ENCODE measurements at regions not wholly inside any gene's neighbourhood (a gene's known extent, or its start where the extent isn't known, plus 50 kb on each side); places are given as distances from the start of the nearest gene placed in this dataset.

DNA sequence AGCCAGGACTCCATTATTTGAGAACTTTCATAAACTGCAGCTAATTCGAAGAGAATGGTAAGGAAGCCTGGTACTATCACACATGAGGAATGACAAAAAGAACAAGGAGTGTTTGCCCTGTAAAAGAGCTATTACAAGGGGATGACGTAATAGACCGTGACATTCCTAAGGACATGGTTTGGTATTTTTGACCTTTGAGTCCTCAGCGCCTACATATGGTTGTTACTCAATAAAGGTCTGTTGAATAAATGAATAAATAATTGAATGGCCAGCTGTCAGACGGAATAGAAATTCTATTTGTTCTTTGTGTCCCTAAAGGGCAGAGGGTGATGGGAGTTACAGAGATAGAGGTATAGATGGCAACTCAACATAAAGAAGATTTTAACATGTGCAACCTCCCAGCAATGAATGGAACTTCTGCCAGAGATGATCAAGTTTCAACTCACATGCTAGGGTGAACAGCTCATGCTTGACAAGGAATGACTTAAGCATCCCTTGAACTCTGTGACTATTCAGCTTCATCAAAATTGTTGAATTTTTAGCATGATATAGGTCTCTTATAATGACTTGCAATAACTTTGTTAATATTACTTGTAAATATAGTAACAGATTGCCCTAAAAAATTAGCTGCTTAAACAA, 115.4 kb downstream of the TENT5A start:
- ChIA-PET POLR2A (no interaction called here), CTCF (ENCODE audit: unreplicated experiment) (no interaction called here)
- Histone ChIP-seq H3K4me3 (ENCODE audit: low read depth, low read length, poor library complexity, severe bottlenecking) (no peak overlapping the region), H3K9me2 (ENCODE audit: insufficient read depth, low read length) (no peaks in the 10 kb centered on the region), H2AFZ (ENCODE audit: low read length) (no peak overlapping the region), H3K27ac (ENCODE audit: low read depth, low read length, poor library complexity, severe bottlenecking) (no peak overlapping the region), H3K4me1 (ENCODE audit: insufficient read depth, low read length, poor library complexity, severe bottlenecking) (no peaks in the 10 kb centered on the region), H3K9me3 (ENCODE audit: low read length) (no peaks in the 10 kb centered on the region), H3K79me2 (ENCODE audit: insufficient read depth, low read depth, low read length) (no peaks in the 10 kb centered on the region), H3K36me3 (ENCODE audit: insufficient read depth, low read length) (no peaks in the 10 kb centered on the region), H3K4me2 (ENCODE audit: low read length) (no peak overlapping the region), H4K20me1 (ENCODE audit: insufficient read depth, low read length) (no peaks in the 10 kb centered on the region)
- BruUV-seq (replicated peaks), result no TSS peak
- TF ChIP-seq, protein P1, sequence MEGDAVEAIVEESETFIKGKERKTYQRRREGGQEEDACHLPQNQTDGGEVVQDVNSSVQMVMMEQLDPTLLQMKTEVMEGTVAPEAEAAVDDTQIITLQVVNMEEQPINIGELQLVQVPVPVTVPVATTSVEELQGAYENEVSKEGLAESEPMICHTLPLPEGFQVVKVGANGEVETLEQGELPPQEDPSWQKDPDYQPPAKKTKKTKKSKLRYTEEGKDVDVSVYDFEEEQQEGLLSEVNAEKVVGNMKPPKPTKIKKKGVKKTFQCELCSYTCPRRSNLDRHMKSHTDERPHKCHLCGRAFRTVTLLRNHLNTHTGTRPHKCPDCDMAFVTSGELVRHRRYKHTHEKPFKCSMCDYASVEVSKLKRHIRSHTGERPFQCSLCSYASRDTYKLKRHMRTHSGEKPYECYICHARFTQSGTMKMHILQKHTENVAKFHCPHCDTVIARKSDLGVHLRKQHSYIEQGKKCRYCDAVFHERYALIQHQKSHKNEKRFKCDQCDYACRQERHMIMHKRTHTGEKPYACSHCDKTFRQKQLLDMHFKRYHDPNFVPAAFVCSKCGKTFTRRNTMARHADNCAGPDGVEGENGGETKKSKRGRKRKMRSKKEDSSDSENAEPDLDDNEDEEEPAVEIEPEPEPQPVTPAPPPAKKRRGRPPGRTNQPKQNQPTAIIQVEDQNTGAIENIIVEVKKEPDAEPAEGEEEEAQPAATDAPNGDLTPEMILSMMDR (conservative IDR thresholded peaks at IDR 0.05; ENCODE audit: low read length), result no peak
- no peak for TF ChIP-seq EZH2phosphoT487 (IDR thresholded peaks at IDR 0.05; ENCODE audit: borderline replicate concordance, low read depth, low read length)
- intact Hi-C loops (cut with micrococcal nuclease; ENCODE audit: unreplicated experiment), result no loop called here
- no peak for DNase-seq (ENCODE audit: low spot score)

DNA sequence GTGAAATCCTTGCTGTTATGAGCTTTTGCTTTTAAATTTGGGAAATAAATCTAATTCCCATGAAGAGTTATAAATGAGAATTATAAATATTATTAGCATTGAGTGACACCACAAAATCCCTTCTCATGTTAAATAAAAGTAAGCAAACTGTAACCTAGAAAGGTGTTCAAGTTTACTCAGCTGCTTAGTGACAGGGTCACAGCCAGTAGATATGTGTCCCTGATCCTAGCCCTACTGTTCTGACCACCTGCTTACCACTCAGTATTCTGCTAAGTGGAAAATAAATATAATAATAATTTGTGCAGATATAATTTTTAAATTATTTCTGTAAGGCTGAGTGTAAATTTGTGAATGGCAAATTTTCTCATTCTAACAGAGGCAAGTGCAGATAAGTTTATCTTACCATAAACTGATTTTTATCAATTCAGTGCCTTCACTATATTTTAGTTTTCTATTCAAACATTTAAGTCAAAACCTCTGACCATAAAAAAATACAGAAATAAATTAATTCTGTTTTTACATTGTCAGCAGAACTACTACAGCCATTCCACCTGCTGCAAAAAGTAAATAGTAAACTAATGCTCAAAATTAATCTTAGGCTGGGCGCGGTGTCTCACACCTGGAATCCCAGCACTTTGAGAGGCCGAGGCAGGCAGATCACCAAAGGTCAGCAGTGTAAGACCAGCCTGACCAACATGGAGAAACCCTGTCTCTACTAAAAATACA, 118.2 kb downstream of the TENT5A start:
- no TSS peak for BruUV-seq (replicated peaks)
- Histone ChIP-seq H3K4me1 (ENCODE audit: insufficient read depth, low read length, poor library complexity, severe bottlenecking) (no peaks in the 10 kb centered on the region), H3K79me2 (ENCODE audit: insufficient read depth, low read depth, low read length) (no peaks in the 10 kb centered on the region), H3K27ac (ENCODE audit: low read depth, low read length, poor library complexity, severe bottlenecking) (no peak overlapping the region), H3K9me2 (ENCODE audit: insufficient read depth, low read length) (no peaks in the 10 kb centered on the region), H3K36me3 (ENCODE audit: insufficient read depth, low read length) (no peaks in the 10 kb centered on the region), H4K20me1 (ENCODE audit: insufficient read depth, low read length) (no peaks in the 10 kb centered on the region), H3K9me3 (ENCODE audit: low read length) (no peaks in the 10 kb centered on the region), H3K4me3 (ENCODE audit: low read depth, low read length, poor library complexity, severe bottlenecking) (no peak overlapping the region), H2AFZ (ENCODE audit: low read length) (no peak overlapping the region), H3K4me2 (ENCODE audit: low read length) (no peak overlapping the region)
- POLR2A ChIA-PET, result interaction anchor here (0.7 kb wide), 1 partner anchor 9 kb away, joined by 3 read pairs; no protein-coding TSS in a partner anchor
- CTCF ChIA-PET (ENCODE audit: unreplicated experiment), result no interaction called here
- intact Hi-C loops (cut with micrococcal nuclease; ENCODE audit: unreplicated experiment), result no loop called here
- TF ChIP-seq, protein P1 (conservative IDR thresholded peaks at IDR 0.05; ENCODE audit: low read length), result no peak
- TF ChIP-seq EZH2phosphoT487 (IDR thresholded peaks at IDR 0.05; ENCODE audit: borderline replicate concordance, low read depth, low read length), result no peak
- DNase-seq (ENCODE audit: low spot score), result no peak

DNA sequence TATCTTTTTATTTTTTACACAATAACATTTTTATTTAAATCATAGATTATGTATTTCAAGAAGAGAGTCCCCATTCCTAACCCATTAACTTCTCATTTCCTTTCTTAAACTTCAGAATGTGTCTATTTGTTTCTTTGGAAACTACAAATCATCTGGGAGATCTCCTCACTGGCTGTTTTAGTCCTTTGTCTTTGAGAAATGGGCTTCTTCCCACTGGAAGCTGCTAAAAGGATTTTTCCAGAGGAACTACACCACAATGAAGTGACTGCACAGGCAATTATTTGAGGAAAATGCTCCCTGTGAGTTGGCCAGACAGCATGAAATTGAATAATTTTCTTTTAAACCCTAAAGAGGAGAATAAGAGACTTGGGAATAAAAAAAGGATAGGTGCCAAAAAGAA, 119.1 kb downstream of the TENT5A start:
- no TSS peak for BruUV-seq (replicated peaks)
- Histone ChIP-seq H3K36me3 (ENCODE audit: insufficient read depth, low read length) (no peaks in the 10 kb centered on the region), H3K4me1 (ENCODE audit: insufficient read depth, low read length, poor library complexity, severe bottlenecking) (no peaks in the 10 kb centered on the region), H2AFZ (ENCODE audit: low read length) (no peak overlapping the region), H3K9me3 (ENCODE audit: low read length) (no peaks in the 10 kb centered on the region), H3K4me2 (ENCODE audit: low read length) (no peak overlapping the region), H3K9me2 (ENCODE audit: insufficient read depth, low read length) (no peaks in the 10 kb centered on the region), H4K20me1 (ENCODE audit: insufficient read depth, low read length) (no peaks in the 10 kb centered on the region), H3K79me2 (ENCODE audit: insufficient read depth, low read depth, low read length) (no peaks in the 10 kb centered on the region), H3K27ac (ENCODE audit: low read depth, low read length, poor library complexity, severe bottlenecking) (no peak overlapping the region), H3K4me3 (ENCODE audit: low read depth, low read length, poor library complexity, severe bottlenecking) (no peak overlapping the region)
- ChIA-PET CTCF (ENCODE audit: unreplicated experiment) (no interaction called here), POLR2A (interaction anchor here (0.7 kb wide), 1 partner anchor 10 kb away, joined by 3 read pairs; no protein-coding TSS in a partner anchor)
- no peak for TF ChIP-seq EZH2phosphoT487 (IDR thresholded peaks at IDR 0.05; ENCODE audit: borderline replicate concordance, low read depth, low read length)
- TF ChIP-seq, protein P1 (conservative IDR thresholded peaks at IDR 0.05; ENCODE audit: low read length), result no peak
- DNase-seq (ENCODE audit: low spot score), result no peak
- intact Hi-C loops (cut with micrococcal nuclease; ENCODE audit: unreplicated experiment), result no loop called here
